PC-9 (cell line): ENCODE measurements at regions not wholly inside any gene's neighbourhood (a gene's known extent, or its start where the extent isn't known, plus 50 kb on each side); places are given as distances from the start of the nearest gene placed in this dataset.

ENCODE experiments used
- CTCF ChIP-seq: fragments of 200-600 bp; sonication (generic); conservative IDR thresholded peaks from 2 replicates; pipeline ENCODE4 v1.6.1; 2017; ENCODE audit warnings: mixed run types, antibody characterized with exemption, mild to moderate bottlenecking, moderate library complexity
- EZH2 ChIP-seq: fragments of 200-600 bp; sonication (generic); IDR thresholded peaks from 2 replicates; pipeline ENCODE4 v1.8.0; 2017; ENCODE audit warnings: antibody characterized with exemption, low read depth

- TF ChIP-seq CTCF (no peak), EZH2 (no peak)
These were observed 62.6 kb downstream of the EN1 start for GRCh38 chr2:118784860-118785259.
